ENCODE measurements at regions not wholly inside any gene's neighbourhood (a gene's known extent, or its start where the extent isn't known, plus 50 kb on each side); places are given as distances from the start of the nearest gene placed in this dataset.
A peak's percentile ranks its signal among the peaks of the same experiment; 100 is the strongest.
"Not testable (repeated sequence)": the region's sequence is repeated elsewhere in the genome, so short reads cannot be mapped to it uniquely, and the experiment has no call there.

DNA sequence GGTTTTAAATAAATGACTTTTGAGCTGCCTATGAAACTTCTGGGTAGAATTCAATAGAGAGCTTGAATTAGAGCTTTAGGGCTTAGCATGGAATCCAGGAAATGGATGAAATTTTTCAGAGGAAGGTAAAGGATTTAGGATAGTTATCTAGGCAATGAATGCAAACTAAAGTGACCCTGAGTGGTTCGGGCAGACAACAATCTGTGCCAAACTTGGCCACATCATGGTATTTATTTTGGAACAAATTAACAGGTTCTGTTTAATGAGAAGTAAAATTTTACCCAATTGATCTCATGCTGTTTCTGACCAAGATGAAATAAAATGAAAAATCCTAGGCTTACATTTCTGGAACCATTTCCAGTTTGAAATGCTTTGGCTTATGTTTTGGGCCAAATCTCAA is 934.4 kb downstream of the MAT2B start:
- DNase-seq = no peak

DNA sequence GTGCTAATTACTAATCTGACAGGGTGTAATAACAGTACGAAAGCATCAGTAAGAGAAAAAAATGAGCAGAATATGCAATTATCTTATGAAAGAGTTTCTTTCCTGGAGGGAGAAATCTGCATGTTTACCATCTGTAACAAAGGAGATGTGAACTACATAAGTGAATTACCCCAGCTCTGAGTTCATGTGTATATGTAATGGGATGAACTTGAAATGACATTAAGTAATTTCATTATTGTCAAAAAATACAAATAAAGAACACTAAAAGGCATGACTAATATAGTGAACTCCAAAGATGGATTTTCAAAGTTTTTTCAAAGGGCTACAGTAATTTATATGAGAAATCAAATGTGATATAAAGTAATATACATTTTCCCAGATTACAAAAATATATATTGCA is 944.0 kb downstream of the MAT2B start:
- DNase-seq = no peak

DNA sequence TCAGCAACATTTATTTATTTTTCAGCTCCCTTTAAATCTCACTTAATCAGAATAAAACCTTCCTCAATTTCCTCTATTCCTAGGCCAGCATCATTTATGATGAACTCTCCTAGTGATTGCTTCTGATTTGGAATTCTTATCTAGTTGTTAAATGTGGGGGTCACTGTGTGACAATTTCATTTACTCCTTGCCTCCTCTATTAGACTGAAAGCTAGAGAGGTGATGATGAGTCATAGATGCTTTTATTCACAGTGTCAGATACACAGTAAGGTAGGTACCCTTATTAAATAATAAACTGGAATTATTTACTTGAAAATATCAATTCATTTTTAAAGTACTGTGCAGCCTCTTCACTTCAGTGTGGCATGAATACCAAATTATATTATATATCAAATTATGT is 960.6 kb downstream of the MAT2B start:
- no peak for DNase-seq

DNA sequence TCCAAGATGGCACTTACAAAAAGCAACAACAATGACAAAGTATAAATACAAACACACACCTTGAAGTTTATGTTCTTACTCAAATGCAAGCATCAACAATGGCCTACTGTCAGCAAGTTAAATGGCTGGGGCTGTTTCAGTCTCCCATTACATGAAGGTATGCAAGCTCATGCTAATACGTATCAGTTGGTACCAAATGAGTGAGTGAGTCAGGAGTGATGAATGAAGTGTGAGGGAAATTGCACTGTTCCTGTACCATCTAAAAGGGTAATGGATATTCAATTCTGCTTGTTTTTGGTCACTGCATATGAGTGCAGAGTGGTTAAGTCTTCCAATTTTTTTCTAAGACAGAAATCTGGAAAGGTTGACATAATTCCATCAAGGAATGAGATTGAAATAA is 964.9 kb downstream of the MAT2B start:
- no peak for DNase-seq

DNA sequence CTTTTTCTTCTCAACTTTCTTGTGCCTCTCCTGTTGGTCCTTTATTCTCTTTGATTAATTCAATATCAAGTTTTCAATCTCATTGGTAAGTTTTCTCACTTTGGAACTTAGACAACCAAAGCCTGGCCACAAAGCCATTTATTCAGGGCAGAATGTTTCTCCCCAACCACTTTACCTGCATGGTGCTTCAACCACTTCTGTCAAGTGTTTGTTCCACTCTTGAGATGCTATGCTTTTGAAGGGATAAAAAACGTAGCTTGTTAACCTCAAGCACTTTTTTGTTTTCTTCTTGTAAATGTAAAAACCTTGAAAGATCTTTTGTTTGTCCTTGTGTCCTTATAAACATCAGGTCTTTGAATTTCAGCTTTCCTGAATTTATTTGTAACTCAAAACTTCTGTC is 966.7 kb downstream of the MAT2B start:
- no peak for DNase-seq

DNA sequence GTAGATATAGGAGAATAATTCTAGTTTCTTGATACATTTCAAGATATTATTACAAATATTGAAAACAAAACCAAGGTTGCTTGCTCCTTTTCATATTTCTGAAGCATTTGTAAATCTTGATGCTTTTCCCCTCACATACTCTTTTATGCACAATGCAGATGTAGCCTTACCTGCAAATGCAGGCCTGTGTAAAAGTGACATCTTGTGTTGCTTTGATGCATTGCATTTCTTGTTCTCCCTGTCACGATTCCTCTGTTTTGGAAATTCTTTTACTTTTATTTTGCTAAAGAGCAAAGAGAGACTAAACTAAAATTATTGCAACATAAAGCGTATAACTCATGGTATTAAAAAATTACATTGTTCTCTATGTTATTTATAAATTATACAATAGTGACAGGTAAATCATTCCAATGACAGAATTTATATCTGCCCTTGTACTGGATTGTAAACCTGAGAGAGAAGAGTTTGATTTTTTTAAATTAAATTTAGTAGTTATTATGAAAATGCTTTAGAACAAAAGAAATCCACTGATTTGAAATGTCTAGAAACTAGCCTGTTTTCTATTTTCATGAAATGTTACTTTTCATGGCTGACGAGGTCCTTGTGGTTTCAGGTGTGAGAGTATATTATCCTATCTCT is 970.0 kb downstream of the MAT2B start:
- no peak for DNase-seq

DNA sequence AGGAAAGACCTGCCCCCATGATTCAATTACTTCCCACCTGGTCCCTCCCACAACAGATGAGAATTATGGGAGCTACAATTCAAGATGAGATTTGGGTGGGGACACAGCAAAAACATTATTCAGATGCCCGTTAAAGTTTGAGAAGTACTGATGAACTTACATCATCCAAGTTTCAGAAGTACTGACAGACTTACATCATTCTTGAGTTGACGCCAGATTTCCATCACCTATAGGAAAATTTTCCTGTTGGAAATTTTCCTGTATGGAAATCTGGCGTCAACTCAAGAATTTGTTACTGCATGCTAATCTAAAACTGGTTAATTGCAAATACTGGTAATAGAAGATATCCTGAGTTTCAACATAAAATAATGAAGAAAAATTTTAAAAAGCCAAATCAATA is 975.9 kb downstream of the MAT2B start:
- no peak for DNase-seq

DNA sequence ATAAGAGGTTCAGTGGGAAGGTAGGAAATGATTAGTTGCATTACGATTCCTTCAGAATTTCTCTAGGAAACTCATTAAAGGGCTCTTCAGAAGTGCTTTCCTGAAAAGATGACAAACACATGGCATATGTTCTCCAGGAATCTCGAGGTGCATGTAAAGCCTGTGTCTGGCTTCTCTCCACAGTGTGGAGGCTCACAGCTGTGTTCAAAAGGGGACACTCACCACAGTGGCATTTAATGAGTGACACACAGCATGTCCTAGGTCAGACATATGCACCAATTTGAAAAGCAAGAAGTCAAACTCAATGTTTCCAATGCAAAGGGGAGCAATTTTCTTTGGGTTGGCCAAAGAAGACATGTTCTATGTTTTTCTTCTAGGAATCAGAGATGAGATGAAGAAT is 976.9 kb downstream of the MAT2B start:
- no peak for DNase-seq

DNA sequence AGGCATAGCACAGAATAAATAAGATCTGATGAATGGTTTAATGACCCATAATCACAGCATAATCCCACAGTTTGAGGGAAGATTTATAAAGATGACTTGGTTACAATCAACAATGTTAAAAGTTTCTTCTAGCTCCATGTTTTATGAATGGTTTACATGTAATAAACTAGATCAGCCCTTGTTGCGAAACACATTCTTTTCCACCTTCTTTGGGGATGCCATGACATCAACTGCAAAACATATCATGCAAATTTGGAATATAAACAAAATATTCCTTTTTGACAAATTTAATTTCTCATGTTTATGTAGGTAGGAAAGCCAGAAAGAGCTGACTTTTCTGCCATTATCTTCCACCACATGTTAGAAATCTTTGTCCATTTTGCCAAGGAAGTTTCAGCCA is 979.5 kb downstream of the MAT2B start:
- no peak for DNase-seq

DNA sequence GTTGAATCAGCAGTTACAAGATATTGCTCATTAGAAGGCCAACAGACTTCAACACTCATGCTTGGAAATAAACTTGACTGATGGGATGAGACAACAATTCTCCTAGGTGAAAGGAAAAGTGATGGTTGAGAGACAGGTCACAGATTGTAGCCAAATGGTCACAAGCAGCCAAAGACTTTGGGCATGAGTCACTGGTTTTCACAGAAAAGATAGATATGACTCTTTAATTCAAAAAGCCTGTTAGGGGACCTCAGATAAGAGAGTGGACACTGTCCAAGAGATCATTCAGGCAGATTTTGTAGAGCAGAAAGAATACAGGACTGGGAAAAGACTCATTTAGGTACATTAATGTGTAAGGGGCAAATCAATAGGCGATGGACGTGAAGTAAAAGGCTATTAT is 982.5 kb downstream of the MAT2B start:
- DNase-seq = no peak

DNA sequence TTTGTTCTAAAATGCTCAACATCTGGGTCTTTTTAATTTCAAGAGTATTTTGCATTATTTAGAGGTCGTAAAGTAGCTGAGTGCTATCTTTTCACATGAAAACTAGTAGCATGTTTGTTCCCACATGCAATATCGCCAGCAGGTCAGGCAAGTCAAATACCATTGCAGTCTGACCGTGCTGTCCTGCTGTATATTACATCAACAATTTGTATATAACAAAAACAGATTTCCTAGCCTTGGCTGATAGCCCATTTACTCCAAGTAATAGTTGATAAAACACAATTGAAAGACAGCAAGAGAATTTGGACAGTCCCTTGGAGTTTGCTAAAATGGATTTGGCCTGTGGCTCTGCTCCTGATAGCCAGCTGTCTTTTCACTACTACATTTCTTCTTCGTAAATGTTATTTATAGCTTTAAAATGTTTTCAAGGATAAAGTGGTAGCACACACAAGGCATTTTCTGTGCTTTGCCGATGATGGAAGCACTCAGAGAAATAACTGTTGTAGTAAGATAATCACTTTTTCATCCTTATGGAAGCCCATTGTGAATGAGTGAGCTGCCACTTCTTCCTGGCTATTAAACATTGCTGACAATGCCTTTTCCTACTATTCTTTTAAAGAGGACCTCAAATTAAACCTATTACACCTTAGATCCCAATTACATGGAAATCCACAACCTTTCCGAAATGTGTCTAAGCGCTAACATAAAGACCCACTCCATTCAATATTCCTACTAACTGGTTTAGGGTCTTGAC is 992.1 kb downstream of the MAT2B start:
- DNase-seq = no peak

DNA sequence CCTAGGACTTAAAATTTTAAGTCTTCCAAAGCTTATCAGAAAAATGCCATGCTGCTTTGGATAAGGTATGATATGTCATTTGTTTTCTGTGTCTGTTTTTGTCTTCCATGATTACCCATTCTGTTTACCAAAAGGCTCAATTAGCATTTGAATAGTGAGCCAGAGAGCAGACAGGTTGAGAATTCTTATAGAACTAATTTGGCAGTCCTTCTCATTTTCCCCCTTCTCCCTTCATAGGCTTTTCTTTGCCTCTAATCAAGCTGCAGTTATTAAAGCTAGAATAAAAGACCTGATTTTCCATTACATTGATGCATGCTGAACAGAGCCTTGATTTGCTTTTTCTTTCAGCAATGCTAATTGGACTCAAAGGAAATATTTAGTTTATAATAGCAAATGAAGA is 993.0 kb downstream of the MAT2B start:
- no peak for DNase-seq

DNA sequence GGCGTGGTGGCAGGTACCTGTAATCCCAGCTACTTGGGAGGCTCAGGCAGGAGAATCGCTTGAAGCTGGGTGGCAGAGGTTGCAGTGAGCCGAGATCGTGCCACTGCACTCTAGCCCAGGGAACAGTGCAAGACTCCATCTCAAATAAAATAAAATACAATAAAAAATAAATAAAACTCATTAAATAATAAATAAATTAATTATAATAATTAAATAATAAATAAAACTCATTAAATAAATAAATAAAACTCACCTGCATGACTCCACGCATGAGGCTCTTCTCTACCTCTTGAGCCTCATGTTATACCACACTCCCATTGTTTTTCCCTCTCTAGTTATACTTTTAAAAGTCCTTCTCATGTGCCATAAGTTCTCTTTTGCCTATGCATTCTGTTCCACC is 995.4 kb downstream of the MAT2B start:
- DNase-seq = no peak

DNA sequence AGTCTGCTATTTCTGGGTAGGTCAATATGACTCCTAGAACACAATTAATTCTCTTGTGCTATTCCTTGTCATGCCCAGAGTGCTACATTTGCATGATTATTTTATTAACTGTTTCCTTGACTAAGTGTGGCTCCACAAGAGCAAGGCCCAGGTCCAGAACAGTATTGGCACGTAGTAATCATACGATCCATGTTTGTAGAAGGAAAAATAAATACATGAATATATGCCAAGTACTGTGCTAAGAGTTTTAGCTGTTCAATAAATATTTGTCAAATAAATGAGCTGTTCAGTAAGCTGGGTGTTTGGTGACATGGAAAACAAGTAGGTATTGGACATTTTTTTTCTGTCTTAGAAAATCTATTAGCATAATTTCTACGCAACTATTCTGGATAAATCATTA is 995.9 kb downstream of the MAT2B start:
- no peak for DNase-seq

DNA sequence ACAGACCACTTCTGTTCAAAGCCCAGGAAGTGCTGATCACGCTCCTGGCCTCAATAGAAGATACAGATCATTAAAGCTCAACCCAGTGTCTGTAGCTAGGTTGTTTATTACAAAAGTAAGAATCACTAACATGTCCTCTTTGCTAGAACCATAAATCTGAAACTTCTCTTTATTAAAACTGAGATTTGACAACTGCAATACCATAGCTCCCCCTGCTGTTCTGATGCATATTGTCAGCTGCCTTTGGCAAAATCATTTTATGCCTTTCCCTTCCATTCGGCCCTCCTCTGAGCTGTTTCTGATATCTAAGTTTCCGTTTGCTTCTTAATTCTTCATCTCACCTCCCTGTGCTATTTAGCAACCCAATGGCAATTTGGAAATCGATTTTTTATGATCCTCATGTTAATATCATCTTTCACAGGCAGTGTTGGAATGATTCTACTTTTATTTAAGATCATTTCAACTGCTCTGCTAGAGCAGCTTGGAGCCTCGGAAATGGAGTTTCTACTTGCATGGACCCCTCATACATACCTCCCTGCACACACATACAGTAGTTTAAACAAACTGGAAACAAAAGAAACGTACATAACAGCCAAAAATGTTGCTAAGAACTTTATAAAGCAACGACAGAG is 998.8 kb downstream of the MAT2B start:
- DNase-seq = peak; percentile 18

DNA sequence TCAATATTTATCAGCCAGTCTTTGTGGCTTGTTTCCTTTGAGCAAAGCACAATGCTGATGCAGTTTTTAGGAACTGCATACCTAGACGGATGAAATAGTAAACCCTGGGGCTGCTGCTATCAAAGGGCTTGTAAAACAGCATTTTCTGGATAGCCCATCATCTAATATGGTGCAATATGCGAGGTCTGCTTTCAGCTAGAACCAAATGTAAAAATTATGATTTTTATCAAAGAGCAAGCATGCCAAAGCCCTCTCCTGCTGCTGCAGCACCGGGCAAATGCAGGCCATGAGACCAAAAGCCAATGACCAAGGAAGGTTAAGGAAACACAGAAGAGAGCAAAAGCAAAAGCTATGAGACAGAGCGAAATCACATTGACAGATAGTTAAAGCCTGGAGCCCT is 1000.4 kb downstream of the MAT2B start:
- no peak for DNase-seq

DNA sequence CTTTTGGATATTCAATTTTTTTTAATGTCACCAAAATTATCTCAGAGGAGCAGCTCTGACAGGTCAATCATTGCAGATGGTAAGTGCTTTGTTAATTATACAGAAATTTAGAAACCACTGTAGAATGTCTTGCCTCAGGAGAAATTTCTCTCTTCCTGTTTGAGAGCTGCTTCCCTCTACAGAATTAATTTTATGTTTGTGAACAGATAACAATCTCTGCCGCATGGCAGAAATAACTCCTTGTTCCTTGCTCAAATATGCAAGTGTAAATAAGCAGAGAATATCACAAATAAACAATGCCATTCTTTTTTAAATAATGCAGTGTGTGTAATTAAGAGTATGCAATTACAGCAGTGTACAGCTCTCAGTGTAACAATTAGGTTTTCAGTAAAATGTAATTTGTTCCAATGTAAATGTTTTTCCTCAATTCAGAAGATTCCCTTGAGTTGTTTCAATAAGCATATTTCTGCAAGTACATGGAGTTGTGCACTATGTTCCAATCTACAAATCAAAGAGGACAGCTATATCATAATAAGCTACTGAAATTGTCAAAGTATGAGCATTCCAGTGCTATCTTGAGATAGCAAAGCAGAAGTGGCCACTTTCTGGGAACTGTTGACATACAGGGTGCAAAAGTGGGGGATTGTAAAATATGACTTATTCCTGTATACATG is 1012.8 kb downstream of the MAT2B start:
- no peak for DNase-seq

DNA sequence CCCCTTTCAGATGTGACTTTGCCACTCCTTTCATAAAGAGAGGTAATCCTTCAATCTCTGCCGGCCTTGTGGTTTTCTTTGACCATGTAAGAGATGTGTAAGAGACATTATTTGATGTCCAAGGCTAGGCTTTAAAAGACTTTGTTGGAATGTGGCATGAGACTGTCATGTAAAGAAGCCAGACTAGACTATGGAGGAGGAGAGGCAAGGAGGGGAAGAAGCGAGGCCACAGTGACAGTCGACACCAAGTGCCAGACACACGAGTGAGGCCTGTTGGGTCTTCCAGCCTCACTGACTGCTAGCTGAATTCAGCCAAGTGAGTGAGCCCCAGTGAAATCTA is 1013.3 kb downstream of the MAT2B start:
- DNase-seq = no peak

DNA sequence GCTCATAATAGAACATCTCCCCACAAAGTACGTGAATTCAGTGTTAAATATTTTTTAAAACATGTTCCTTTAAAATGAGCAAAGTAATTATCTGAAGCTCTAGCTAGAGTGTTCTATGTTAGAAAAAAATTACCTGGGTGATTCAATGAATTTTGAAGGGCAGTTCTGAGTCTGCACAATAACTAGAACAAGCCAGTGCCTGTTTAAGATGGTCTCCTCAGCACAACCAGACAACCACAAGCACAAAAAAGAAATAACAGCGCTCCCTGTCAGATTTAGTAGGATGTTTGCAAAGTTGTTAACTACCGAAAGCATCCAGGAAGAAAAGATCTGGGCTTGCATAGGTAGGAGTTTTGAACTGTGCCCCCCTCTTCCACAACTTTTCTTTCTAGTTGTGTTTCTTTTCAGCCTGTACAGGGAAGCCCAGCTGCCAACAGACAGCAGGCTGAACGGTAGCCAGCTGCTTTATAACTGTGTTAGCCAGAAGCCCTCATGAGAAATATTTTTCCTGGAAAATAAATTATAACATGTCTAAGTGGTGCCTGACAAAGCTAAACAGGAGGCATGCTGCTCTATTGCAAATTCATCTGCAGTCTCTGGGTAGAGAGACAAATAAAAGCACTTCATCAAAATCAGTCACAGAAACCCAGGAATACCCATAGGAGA is 1026.9 kb downstream of the MAT2B start:
- no peak for DNase-seq

DNA sequence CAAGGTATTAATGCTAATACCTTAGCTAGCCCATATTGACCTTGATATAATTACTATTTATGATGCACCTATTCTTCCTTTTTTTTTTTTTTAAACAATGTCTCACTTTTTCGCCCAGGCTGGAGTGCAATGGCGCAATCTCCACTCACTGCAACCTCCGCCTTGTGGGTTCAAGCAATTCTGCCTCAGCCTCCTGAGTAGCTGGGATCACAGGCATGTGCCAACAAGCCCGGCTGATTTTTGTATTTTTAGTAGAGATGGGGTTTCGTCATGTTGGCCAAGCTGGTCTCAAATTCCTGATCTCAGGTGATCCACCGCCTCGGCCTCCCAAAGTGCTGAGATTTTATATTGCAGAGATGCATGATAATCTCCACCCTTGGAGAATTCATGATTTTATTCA is 1028.0 kb downstream of the MAT2B start:
- DNase-seq = not testable (repeated sequence)

DNA sequence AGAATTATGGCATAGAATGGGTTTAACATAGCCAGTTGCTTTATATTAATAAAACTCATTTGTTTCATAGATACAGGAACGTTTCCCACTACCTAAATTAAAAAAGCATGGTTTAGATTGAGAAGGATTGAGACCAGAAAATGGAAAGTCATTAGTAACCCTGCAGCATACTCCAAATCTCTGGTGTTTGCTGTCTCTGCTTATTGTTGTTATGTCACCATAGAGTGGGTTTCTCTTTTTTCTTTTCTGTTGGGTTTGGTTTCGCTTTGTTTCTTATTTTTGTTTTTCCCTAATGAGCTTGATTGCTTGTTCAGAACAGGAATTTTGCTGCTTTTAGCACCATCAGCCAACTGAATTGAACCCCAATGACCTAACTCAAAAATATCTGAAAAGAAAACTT is 1034.8 kb downstream of the MAT2B start:
- no peak for DNase-seq

DNA sequence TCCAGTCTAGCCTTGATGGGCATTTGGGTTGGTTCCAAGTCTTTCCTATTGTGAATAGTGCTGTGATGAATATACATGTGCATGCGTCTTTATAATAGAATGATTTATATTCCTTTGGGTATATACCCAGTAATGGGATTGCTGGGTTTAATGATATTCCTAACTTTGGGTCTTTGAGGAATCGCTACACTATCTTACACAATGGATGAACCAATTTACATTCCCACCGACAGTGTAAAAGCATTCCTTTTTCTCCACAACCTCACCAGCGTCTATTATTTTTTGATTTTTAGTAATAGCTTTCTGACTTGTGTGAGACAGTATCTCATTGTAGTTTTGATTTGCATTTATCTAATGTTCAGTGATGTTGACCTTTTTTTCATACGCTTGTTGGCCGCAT is 1040.1 kb downstream of the MAT2B start:
- DNase-seq = no peak

DNA sequence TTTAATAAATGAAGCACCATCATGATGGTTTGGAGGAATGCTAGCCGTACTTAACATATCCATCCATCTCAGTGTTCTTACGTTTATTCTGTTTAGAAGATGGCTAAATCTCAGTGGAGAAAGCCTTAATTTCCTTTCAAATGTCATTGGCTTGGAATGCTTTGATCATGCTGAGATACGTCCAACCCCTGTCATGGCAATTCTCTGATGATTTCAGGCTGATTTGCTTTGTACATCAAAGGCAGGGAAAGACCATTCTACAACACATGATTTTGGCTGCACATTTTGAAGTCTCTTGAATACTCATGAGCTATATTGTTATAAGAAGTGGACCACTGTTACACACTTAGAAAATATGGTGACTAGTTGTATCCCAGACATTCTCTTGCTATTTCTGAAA is 1048.4 kb downstream of the MAT2B start:
- DNase-seq = no peak

DNA sequence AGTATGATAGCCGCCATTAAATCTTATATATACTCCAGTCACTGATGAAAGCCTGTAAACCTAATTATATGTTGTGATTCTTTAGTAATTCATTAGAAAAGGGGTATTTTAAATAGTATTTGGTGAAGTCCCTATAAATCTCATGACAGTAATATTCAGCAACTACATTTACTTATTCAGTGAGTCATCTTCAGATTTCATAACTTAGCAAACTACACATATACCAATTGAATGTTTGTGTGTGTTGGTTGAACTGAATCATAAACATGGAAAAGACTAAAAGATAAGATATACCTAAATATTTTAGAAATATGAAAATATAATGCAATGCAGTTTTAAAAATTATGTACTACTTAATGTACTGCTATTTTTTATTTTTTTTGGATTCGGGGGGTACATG is 1050.4 kb downstream of the MAT2B start:
- DNase-seq = no peak

Measured in SIG-M5 (cell line).